ENCODE measurements at regions not wholly inside any gene's neighbourhood (a gene's known extent, or its start where the extent isn't known, plus 50 kb on each side); places are given as distances from the start of the nearest gene placed in this dataset.

DNA sequence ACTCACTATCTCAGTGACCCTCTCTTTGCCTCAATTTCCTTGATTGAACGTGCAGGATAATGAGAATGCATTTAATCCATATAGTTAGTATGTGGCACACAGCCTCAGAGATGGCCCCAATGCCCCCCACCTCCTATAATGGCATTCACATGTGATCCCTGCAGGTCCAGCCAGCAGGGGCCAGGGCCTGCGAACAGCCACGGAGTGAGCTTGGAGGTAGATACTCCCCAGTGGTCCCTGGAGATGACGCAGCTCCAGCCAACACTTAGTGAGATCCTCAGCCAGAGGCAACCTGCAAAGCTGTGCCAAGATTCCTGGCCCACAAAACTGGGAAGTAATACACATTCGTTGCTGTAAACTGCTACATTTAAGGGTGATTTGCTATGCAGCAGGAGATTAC lies 184.9 kb upstream of the NSMCE3 start:
- DNase-seq (ENCODE audit: low spot score) = no peak

DNA sequence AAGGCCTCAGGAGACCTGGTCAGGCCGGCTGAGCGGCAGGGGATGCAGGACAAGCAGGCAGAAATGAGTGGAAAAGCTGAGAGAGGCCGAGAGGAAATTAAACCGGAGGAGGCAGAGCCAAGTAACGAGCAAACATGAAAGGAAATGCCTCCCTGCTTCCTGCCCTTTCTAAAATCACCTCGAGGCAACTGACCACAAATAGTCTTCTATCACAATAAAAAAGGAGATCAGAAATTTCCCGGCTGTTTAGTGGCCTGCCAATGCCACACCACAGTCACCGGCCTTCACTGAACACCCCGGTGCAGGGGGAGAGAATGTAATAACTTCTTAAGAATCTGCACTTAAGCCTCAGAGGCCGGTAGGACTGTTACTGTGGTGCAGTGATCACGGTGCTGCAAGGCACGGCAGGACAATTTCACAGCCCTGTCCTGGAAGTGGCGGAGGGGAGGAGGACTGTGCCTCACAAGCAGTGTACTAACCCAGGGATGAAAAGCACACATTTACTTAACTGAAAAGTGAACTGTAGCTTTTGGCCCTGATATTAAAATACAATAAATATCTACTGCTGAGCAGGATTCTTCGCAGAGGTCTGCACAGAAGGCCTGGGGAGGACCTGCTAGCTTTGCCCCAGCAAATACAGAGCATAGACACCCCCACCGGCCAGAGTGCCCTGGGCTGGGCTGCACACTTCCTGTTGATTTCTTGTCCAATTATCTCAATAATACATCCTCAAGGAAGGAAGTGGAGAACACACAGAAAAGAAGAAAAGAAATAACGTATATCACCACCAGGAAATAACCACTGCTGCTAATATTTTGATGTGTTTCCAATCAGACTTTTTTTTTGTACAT lies 183.5 kb upstream of the NSMCE3 start:
- DNase-seq (ENCODE audit: low spot score) = no peak

DNA sequence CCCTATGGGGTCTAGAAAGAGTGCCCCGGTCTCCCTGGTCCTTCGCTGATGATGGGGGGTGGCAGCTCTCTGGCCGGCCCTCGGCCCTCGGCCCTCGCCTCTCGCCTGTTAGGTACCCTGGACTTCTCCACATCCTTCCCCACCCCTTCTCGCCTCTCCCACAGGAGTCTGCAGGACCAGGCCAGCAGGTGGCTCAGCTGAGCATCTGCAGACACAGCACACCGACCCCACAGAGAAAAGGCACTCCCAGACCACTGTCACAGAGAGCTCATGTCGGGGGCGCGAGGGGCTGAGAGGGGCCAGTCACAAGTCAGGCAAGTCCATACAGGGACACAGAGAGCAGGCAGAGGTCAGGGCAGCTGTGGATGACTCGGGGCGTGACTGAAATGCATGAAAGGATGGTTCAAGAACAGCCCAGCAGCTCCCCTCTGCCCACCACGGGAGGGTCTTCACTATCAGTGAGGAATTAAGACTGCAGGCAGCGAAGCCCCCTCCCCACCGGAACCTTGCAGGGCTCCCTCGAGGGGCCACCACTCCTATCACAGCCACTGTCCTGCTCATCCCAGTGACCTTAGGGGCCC lies 181.7 kb upstream of the NSMCE3 start:
- no peak for DNase-seq (ENCODE audit: low spot score)

GRCh38 chr15:29449136-29449535 lies 179.5 kb upstream of the NSMCE3 start:
- DNase-seq (ENCODE audit: low spot score) = no peak

- no peak for DNase-seq (ENCODE audit: low spot score)
These were observed 178.7 kb upstream of the NSMCE3 start for GRCh38 chr15:29448320-29448719.

DNA sequence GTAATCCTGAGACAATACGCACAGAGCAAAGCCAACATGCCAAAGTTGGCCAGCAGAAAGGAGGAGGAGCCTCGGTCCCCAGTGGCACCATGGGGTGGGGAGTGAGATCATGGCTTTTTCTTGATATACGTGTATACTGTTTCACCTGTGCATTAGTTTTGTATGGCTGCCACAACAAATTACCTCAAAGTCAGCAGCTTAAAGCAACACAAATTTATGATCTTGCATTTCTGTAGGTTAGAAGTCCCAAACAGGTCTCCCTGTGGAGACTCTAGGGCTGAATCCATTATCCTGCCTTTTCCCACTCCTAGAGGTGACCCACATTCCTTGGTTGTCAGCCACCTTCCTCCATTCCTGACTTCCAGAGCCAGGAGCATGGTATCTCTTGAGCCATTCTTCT lies 176.9 kb upstream of the NSMCE3 start:
- no peak for DNase-seq (ENCODE audit: low spot score)

DNA sequence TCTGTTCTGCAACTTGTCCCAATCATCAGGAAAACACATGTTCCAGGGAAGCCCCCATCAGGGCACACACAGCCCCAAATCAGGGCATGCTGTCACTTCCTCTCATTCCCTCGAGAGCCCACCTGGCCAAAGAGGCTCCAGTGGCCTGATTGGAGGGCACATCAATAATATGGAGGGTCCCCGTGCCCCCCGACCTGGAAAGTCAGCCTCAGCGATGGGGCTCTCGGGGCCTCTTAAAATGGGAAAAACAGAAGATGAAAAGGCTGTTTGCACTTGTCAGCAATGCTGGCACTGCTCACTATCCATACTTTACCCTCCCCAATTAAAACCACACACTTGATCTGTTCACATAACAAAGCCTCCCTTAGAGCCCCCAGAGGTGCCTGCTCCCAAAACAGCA lies 172.9 kb upstream of the NSMCE3 start:
- DNase-seq (ENCODE audit: low spot score) = no peak

- DNase-seq (ENCODE audit: low spot score) = no peak
These were observed 170.9 kb upstream of the NSMCE3 start for GRCh38 chr15:29440541-29440940.

DNA sequence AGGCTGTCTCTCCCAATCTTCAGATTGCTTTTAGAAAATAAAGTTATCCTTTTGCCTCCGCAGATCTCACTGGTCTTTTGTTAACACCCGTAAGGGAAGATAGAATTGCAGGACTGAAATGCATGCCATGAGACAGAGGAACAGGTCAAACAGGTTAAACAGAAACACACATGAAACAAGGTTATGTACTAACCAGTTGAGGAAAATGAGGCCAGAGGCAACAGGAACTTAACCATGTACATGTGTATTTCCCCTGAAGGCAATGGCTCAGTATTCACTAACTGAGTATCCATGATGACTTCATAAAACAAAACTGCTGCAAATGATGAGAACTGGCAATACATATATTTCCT lies 169.1 kb upstream of the NSMCE3 start:
- DNase-seq (ENCODE audit: low spot score) = no peak

DNA sequence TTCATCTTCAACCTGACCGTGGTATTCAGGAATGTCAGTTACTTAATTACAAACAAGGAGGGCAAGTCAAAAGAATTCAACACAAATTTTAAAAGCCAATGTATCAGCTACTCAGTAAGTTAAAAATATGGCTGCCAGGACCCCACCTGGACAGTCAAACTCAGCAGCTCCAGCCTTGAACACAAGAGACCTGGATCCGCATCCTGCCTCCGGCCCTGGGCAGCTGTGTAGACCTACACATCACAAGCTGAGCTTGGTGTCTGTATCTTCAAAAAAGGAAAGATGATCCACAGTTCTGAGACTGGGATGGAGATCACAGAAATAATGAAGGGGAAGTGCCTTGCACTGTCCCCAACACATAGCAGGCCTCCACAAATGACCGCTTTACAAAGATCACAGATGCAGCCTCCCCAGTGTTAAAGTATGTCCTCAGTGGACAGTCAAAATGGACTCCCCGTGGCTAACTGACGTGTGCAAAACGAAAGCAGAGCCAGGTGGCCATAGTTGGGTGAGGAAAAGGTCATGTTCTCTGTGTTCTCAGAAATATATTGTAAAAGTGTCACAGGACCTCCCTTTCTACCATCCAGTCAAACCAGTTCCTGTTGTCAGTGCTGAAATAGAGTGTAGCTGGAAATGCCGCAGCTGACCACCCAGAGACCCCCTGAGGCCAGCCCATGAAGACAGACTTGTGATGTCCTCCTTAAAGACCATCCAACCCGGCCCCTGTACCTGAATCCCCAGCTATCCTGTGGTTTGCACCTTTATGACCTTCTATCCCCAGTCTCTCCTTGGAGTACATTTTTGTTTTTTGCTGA lies 168.5 kb upstream of the NSMCE3 start:
- DNase-seq (ENCODE audit: low spot score) = no peak

GRCh38 chr15:29435811-29436210 lies 166.2 kb upstream of the NSMCE3 start:
- no peak for DNase-seq (ENCODE audit: low spot score)

DNA sequence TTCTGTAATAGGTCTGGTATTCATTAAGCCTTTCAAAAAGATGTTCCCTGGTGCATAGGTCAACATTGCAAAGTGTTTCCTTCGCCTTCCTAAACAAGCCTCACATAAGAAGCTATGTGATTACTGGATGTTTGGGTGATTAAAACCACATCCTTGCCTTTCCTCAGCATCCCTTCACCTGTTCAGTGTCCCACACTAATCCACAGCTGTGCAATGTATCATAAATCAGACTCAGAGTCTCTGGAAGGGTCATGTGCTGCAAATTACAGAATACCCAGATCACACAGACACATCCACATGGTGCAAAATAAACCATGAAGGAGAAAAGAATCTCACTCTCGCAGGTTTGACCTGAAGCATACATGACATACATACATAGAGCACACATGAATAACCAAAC lies 164.7 kb upstream of the NSMCE3 start:
- DNase-seq (ENCODE audit: low spot score) = no peak

- no peak for DNase-seq (ENCODE audit: low spot score)
These were observed 164.1 kb upstream of the NSMCE3 start for GRCh38 chr15:29433507-29434248.

DNA sequence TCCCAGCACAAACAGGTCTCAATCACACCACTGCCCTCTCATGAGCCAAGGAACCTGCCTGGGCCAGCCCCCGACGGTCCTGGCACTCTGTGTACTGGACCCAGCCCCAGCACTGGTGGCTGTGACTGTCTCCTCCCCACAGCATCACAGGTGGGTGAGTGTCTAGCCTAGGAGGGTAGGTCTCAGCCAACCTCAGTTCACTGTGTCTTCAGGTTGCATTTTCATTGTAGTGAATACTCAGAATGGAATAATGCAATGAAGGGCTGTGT lies 163.4 kb upstream of the NSMCE3 start:
- DNase-seq (ENCODE audit: low spot score) = no peak

- DNase-seq (ENCODE audit: low spot score) = no peak
These were observed 162.8 kb upstream of the NSMCE3 start for GRCh38 chr15:29432191-29433049.

DNA sequence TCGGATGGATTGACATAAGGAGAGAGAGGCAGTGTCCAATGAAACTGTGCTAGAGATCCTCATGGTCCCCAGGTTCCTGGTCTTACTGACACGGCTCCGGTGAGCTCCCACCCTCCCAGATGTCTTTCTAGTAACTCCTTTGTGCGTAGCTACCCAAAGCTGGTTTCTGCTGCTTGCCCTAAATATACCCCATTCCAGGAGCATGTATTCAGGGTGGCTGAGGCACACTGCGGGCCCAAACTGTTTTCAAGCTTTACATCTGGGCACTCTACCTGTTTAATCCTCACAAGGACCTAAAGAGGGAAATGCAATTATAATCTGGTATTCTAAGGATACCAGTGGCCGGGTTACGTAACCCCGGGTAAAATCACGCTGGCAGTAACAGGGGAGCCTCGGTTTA lies 161.2 kb upstream of the NSMCE3 start:
- no peak for DNase-seq (ENCODE audit: low spot score)

GRCh38 chr15:29430124-29430523 lies 160.5 kb upstream of the NSMCE3 start:
- no peak for DNase-seq (ENCODE audit: low spot score)

DNA sequence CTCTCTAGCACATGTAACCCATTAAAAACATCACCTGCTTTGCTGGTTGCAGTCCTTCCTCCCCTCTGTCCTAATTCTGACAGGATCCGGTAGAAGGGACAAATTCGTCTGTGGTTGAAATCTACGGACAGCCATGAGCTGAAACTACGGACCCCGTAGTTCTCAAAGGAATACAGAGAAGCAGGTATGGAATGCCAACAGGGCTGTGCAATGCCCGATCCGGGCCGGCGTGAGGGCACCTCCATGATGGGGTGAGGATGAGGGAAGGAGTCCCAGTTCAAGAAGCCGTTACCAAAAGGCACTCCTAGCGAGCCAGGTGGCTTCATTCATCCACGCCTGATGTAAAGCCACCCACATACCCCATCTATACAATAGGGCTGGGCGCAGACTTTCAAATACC lies 160.0 kb upstream of the NSMCE3 start:
- DNase-seq (ENCODE audit: low spot score) = no peak

DNA sequence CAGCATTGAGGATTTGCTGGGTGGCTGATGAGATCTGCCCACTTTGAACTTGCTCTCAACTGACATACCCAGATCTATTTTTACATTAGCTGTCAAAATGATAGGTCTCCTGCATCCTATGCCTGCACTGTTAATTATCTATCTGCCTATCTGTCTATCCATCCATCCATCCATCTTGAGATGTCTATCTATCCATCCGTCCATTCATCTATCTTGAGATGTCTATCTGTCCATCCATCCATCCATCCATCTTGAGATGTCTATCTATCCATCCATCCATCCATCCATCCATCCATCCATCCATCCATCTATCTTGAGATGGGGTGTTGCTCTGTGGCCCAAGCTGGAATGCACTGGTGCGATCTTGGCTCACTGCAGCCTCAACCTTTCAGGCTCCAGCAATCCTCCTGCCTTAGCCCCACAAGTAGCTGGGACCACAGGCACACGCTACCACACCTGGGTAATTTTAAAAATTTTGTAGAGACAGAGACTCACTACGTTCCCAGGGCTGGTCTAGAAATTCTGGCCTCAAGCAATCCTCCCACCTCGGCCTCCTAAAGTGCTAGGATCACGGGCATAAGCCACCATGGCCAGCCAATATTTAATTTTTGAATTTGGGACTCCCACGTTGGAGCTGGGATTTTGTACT lies 159.4 kb upstream of the NSMCE3 start:
- DNase-seq (ENCODE audit: low spot score) = no peak

DNA sequence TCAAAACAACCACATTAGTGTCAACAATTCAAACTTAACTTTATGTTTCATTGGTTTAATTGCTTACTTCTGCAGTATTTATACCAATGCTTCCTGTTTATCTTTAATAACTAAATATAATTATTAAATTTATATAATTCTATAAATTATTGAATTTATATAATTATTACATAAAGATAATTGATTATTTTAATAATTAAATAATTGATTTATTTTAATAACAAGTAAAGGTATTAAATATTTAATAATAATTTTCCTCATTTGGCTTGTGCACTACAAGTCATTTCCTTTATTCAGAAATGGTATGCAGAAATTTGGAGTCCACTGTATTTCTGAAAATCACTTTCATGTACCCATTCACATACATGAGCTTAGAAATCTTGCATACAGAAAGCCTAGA lies 156.2 kb upstream of the NSMCE3 start:
- no peak for DNase-seq (ENCODE audit: low spot score)

GRCh38 chr15:29424118-29424517 lies 154.5 kb upstream of the NSMCE3 start:
- DNase-seq (ENCODE audit: low spot score) = no peak

Measured in AG08396 (cell line).